ENCODE measurements at regions not wholly inside any gene's neighbourhood (a gene's known extent, or its start where the extent isn't known, plus 50 kb on each side); places are given as distances from the start of the nearest gene placed in this dataset.
A peak's percentile ranks its signal among the peaks of the same experiment; 100 is the strongest.

DNA sequence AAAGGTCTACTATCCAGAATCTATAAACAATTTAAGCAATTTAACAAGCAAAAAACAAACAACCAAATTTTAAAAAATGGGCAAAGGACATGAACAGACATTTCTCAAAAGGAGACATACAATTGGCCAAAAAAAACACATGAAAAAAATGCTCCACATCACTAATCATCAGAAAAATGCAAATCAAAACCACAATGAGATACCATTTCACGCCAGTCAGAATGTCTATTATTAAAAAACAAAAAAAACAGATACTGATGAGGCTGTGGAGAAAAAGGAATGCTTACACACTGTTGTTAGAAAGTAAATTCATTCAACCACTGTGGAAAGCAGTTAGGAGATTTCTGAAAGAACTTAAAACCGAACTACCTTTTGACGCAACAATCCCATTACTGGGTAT lies 66.4 kb upstream of the SESTD1 start:
- Mint-ChIP-seq H3K9me3 (peaks cover 3% of the 10 kb centered on the region; the same call in 1 of the 3 replicates), H3K4me1 (peaks cover 10% of the 10 kb centered on the region; the same call in 2 of the 3 replicates), H3K36me3 (ENCODE audit: low read depth) (no peaks in the 10 kb centered on the region), H3K27ac (no peak overlapping the region), H3K27me3 (ENCODE audit: insufficient read depth, low read depth, poor library complexity) (peaks cover 2% of the 10 kb centered on the region), H3K4me3 (no peak overlapping the region)
- ATAC-seq (no peak), DNase-seq (ENCODE audit: low spot score) (no peak)
- Histone ChIP-seq H3K36me3 (ENCODE audit: insufficient read depth) (no peaks in the 10 kb centered on the region), H3K4me2 (no peak overlapping the region), H3K4me1 (ENCODE audit: insufficient read depth) (no peaks in the 10 kb centered on the region), H3K27ac (ENCODE audit: low read depth) (no peak overlapping the region), H3K4me3 (no peak overlapping the region), H3K27me3 (ENCODE audit: insufficient read depth) (no peaks in the 10 kb centered on the region), H3K9me2 (ENCODE audit: insufficient read depth) (no peaks in the 10 kb centered on the region), H3F3A (replicated peaks; ENCODE audit: low read depth) (no peaks in the 10 kb centered on the region), H2AFZ (no peak overlapping the region), H4K20me1 (replicated peaks; ENCODE audit: insufficient read depth) (no peaks in the 10 kb centered on the region), H3K79me2 (replicated peaks; ENCODE audit: insufficient read depth) (no peaks in the 10 kb centered on the region)
- TF ChIP-seq CREB1 (CRISPR knock-in tag; IDR thresholded peaks at IDR 0.05; ENCODE audit: low read depth) (no peak), EZH2phosphoT487 (IDR thresholded peaks at IDR 0.05; ENCODE audit: unreplicated experiment) (no peak), POLR2AphosphoS5 (IDR thresholded peaks at IDR 0.05; ENCODE audit: low read depth) (no peak), ZNF331 (CRISPR knock-in tag; IDR thresholded peaks at IDR 0.05; ENCODE audit: low read depth) (no peak)

DNA sequence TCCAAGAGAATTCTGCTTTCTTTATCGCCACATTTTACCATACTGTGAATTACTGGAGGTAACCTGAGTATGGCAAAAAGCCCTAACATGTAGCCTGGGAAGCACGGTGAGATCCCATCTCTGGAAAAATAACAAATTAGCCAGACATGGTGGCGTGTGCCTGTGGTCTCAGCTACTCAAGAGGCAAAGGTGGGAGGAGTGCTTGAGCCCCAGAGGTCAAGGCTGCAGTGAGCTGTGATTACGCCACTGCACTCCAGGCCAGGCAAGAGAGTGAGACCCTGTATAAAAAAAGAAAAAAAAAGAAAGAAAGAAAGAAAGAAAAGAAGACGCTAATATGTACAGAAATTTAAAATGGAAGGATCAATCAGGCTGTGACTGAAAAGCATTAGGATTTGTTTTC lies 57.7 kb upstream of the SESTD1 start:
- H4K20me1 ChIP-seq (replicated peaks; ENCODE audit: insufficient read depth), result no peaks in the 10 kb centered on the region
- H3K79me2 ChIP-seq (replicated peaks; ENCODE audit: insufficient read depth), result no peaks in the 10 kb centered on the region
- no peak overlapping the region for H3K4me3 ChIP-seq
- peaks cover 3% of the 10 kb centered on the region; the same call in 2 of the 3 replicates for H3K9me3 Mint-ChIP-seq
- no peak overlapping the region for H3K4me3 Mint-ChIP-seq
- DNase-seq (ENCODE audit: low spot score), result no peak
- H3K36me3 ChIP-seq (ENCODE audit: insufficient read depth), result no peaks in the 10 kb centered on the region
- no peaks in the 10 kb centered on the region for H3K27me3 ChIP-seq (ENCODE audit: insufficient read depth)
- H3K27ac Mint-ChIP-seq, result no peak overlapping the region
- H2AFZ ChIP-seq, result peak overlapping the region; percentile 52
- H3K4me1 Mint-ChIP-seq, result no peaks in the 10 kb centered on the region
- H3K4me1 ChIP-seq (ENCODE audit: insufficient read depth), result no peaks in the 10 kb centered on the region
- H3K36me3 Mint-ChIP-seq (ENCODE audit: low read depth), result no peaks in the 10 kb centered on the region
- no peaks in the 10 kb centered on the region; the same call in 1 of the 2 replicates for H3K9me2 ChIP-seq (ENCODE audit: insufficient read depth)
- no peak overlapping the region for H3K4me2 ChIP-seq
- H3F3A ChIP-seq (replicated peaks; ENCODE audit: low read depth), result no peaks in the 10 kb centered on the region
- H3K27ac ChIP-seq (ENCODE audit: low read depth), result no peak overlapping the region
- peaks cover 3% of the 10 kb centered on the region for H3K27me3 Mint-ChIP-seq (ENCODE audit: insufficient read depth, low read depth, poor library complexity)
- no peak for ATAC-seq
- no peak for TF ChIP-seq NANOG (IDR thresholded peaks at IDR 0.05; ENCODE audit: borderline replicate concordance)
- no peak for TF ChIP-seq STAT1 (IDR thresholded peaks at IDR 0.05; ENCODE audit: unreplicated experiment)
- TF ChIP-seq JUNB (IDR thresholded peaks at IDR 0.05; ENCODE audit: unreplicated experiment), result no peak
- TF ChIP-seq CREB1 (CRISPR knock-in tag; IDR thresholded peaks at IDR 0.05; ENCODE audit: low read depth), result no peak
- TF ChIP-seq, protein P1, sequence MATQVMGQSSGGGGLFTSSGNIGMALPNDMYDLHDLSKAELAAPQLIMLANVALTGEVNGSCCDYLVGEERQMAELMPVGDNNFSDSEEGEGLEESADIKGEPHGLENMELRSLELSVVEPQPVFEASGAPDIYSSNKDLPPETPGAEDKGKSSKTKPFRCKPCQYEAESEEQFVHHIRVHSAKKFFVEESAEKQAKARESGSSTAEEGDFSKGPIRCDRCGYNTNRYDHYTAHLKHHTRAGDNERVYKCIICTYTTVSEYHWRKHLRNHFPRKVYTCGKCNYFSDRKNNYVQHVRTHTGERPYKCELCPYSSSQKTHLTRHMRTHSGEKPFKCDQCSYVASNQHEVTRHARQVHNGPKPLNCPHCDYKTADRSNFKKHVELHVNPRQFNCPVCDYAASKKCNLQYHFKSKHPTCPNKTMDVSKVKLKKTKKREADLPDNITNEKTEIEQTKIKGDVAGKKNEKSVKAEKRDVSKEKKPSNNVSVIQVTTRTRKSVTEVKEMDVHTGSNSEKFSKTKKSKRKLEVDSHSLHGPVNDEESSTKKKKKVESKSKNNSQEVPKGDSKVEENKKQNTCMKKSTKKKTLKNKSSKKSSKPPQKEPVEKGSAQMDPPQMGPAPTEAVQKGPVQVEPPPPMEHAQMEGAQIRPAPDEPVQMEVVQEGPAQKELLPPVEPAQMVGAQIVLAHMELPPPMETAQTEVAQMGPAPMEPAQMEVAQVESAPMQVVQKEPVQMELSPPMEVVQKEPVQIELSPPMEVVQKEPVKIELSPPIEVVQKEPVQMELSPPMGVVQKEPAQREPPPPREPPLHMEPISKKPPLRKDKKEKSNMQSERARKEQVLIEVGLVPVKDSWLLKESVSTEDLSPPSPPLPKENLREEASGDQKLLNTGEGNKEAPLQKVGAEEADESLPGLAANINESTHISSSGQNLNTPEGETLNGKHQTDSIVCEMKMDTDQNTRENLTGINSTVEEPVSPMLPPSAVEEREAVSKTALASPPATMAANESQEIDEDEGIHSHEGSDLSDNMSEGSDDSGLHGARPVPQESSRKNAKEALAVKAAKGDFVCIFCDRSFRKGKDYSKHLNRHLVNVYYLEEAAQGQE (IDR thresholded peaks at IDR 0.05; ENCODE audit: unreplicated experiment), result no peak
- TF ChIP-seq, protein P2, sequence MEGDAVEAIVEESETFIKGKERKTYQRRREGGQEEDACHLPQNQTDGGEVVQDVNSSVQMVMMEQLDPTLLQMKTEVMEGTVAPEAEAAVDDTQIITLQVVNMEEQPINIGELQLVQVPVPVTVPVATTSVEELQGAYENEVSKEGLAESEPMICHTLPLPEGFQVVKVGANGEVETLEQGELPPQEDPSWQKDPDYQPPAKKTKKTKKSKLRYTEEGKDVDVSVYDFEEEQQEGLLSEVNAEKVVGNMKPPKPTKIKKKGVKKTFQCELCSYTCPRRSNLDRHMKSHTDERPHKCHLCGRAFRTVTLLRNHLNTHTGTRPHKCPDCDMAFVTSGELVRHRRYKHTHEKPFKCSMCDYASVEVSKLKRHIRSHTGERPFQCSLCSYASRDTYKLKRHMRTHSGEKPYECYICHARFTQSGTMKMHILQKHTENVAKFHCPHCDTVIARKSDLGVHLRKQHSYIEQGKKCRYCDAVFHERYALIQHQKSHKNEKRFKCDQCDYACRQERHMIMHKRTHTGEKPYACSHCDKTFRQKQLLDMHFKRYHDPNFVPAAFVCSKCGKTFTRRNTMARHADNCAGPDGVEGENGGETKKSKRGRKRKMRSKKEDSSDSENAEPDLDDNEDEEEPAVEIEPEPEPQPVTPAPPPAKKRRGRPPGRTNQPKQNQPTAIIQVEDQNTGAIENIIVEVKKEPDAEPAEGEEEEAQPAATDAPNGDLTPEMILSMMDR (conservative IDR thresholded peaks at IDR 0.05; ENCODE audit: low read depth in 2 of 2), result no peak
- no peak for TF ChIP-seq ZNF331 (CRISPR knock-in tag; IDR thresholded peaks at IDR 0.05; ENCODE audit: low read depth)
- TF ChIP-seq, protein P3, sequence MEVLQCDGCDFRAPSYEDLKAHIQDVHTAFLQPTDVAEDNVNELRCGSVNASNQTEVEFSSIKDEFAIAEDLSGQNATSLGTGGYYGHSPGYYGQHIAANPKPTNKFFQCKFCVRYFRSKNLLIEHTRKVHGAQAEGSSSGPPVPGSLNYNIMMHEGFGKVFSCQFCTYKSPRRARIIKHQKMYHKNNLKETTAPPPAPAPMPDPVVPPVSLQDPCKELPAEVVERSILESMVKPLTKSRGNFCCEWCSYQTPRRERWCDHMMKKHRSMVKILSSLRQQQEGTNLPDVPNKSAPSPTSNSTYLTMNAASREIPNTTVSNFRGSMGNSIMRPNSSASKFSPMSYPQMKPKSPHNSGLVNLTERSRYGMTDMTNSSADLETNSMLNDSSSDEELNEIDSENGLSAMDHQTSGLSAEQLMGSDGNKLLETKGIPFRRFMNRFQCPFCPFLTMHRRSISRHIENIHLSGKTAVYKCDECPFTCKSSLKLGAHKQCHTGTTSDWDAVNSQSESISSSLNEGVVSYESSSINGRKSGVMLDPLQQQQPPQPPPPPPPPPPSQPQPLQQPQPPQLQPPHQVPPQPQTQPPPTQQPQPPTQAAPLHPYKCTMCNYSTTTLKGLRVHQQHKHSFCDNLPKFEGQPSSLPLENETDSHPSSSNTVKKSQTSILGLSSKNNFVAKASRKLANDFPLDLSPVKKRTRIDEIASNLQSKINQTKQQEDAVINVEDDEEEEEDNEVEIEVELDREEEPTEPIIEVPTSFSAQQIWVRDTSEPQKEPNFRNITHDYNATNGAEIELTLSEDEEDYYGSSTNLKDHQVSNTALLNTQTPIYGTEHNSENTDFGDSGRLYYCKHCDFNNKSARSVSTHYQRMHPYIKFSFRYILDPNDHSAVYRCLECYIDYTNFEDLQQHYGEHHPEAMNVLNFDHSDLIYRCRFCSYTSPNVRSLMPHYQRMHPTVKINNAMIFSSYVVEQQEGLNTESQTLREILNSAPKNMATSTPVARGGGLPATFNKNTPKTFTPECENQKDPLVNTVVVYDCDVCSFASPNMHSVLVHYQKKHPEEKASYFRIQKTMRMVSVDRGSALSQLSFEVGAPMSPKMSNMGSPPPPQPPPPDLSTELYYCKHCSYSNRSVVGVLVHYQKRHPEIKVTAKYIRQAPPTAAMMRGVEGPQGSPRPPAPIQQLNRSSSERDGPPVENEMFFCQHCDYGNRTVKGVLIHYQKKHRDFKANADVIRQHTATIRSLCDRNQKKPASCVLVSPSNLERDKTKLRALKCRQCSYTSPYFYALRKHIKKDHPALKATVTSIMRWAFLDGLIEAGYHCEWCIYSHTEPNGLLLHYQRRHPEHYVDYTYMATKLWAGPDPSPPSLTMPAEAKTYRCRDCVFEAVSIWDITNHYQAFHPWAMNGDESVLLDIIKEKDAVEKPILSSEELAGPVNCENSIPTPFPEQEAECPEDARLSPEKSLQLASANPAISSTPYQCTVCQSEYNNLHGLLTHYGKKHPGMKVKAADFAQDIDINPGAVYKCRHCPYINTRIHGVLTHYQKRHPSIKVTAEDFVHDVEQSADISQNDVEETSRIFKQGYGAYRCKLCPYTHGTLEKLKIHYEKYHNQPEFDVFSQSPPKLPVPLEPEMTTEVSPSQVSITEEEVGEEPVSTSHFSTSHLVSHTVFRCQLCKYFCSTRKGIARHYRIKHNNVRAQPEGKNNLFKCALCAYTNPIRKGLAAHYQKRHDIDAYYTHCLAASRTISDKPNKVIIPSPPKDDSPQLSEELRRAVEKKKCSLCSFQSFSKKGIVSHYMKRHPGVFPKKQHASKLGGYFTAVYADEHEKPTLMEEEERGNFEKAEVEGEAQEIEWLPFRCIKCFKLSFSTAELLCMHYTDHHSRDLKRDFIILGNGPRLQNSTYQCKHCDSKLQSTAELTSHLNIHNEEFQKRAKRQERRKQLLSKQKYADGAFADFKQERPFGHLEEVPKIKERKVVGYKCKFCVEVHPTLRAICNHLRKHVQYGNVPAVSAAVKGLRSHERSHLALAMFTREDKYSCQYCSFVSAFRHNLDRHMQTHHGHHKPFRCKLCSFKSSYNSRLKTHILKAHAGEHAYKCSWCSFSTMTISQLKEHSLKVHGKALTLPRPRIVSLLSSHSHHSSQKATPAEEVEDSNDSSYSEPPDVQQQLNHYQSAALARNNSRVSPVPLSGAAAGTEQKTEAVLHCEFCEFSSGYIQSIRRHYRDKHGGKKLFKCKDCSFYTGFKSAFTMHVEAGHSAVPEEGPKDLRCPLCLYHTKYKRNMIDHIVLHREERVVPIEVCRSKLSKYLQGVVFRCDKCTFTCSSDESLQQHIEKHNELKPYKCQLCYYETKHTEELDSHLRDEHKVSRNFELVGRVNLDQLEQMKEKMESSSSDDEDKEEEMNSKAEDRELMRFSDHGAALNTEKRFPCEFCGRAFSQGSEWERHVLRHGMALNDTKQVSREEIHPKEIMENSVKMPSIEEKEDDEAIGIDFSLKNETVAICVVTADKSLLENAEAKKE (CRISPR knock-in tag; IDR thresholded peaks at IDR 0.05), result no peak

All from GM23338 (cell line).